ENCODE measurements at regions not wholly inside any gene's neighbourhood (a gene's known extent, or its start where the extent isn't known, plus 50 kb on each side); places are given as distances from the start of the nearest gene placed in this dataset.

DNA sequence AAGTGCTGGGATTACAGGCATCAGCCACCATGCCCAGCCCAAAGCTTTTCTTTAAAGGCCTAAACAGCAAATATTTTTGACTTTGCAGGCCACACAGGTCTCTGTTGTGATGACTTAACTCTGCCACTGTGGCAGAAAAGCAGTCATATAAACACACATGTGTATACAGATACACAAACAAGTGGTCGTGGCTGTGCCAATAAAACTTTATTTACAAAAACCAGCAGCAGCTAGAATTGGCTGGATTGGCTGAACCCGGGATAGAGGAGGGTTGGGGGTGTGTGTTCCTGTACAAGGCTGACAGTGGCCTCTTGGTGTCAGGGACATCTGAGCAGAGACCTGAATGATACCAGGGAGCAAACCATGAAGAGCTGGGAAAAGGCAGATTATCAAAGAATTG, 95.6 kb downstream of the NCOR2 start:
- Histone ChIP-seq H3K4me1 (ENCODE audit: control insufficient read depth in 1 of 2, insufficient read depth in 2 of 2, low read length in 2 of 2) (peaks cover 2 to 6% of the 10 kb centered on the region in 2 donors), H4K20me1 (ENCODE audit: insufficient read depth, low read length) (peaks cover 87% of the 10 kb centered on the region), H3K9ac (ENCODE audit: insufficient read depth, low read length, poor library complexity, severe bottlenecking) (no peak overlapping the region), H2AFZ (ENCODE audit: insufficient read depth, low read depth, low read length, poor library complexity, severe bottlenecking) (no peak overlapping the region), H3K36me3 (replicated peaks in 1 of 2; ENCODE audit: control insufficient read depth in 1 of 2, insufficient read depth in 2 of 2, low read length in 2 of 2) (peaks cover 73 to 82% of the 10 kb centered on the region in 2 donors), H3K4me3 (replicated peaks in 1 of 3; ENCODE audit: low read depth in 2 of 3, low read length in 3 of 3) (no peak overlapping the region), H3K9me3 (replicated peaks in 1 of 2; ENCODE audit: control insufficient read depth in 1 of 2, insufficient read depth in 1 of 2, low read length in 2 of 2) (peaks cover 22 to 43% of the 10 kb centered on the region in 2 donors), H3K27me3 (ENCODE audit: control insufficient read depth in 2 of 2, insufficient read depth in 2 of 2, low read length in 2 of 2) (no peaks in the 10 kb centered on the region), H3K27ac (ENCODE audit: low read depth in 1 of 2, low read length in 2 of 2) (peak overlapping the region in 1 of 2 donors; percentile 45), H3K79me2 (ENCODE audit: insufficient read depth, low read length) (peaks cover 47% of the 10 kb centered on the region), H3K4me2 (replicated peaks; ENCODE audit: extremely low read depth, low read length, poor library complexity, severe bottlenecking) (no peak overlapping the region)
- H3K36me3 Mint-ChIP-seq = peaks cover 78 to 82% of the 10 kb centered on the region in 2 donors
- intact Hi-C loops (cut with micrococcal nuclease) = loop anchor here in 1 of 2 donors (5.0 kb wide), 1 partner anchor 35 kb away; no protein-coding TSS in a partner anchor
- WGBS (ENCODE audit: insufficient coverage) = no CpG with 5 or more reads among the region's 2 CpGs
- TF ChIP-seq, protein P1, sequence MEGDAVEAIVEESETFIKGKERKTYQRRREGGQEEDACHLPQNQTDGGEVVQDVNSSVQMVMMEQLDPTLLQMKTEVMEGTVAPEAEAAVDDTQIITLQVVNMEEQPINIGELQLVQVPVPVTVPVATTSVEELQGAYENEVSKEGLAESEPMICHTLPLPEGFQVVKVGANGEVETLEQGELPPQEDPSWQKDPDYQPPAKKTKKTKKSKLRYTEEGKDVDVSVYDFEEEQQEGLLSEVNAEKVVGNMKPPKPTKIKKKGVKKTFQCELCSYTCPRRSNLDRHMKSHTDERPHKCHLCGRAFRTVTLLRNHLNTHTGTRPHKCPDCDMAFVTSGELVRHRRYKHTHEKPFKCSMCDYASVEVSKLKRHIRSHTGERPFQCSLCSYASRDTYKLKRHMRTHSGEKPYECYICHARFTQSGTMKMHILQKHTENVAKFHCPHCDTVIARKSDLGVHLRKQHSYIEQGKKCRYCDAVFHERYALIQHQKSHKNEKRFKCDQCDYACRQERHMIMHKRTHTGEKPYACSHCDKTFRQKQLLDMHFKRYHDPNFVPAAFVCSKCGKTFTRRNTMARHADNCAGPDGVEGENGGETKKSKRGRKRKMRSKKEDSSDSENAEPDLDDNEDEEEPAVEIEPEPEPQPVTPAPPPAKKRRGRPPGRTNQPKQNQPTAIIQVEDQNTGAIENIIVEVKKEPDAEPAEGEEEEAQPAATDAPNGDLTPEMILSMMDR (IDR thresholded peaks at IDR 0.05) = no peak
- H3K9me3 Mint-ChIP-seq = peaks cover 29 to 46% (median 30%) of the 10 kb centered on the region in 7 donors
- no peak overlapping the region for H3K4me3 Mint-ChIP-seq
- H3K27ac Mint-ChIP-seq = peak overlapping the region in 4 of 7 donors; percentile 46 to 67 (median 62)
- no peak for DNase-seq
- H3K4me1 Mint-ChIP-seq = peaks cover 5% of the 10 kb centered on the region
- no peaks in the 10 kb centered on the region for H3K27me3 Mint-ChIP-seq (ENCODE audit: low read depth in 3 of 3)

DNA sequence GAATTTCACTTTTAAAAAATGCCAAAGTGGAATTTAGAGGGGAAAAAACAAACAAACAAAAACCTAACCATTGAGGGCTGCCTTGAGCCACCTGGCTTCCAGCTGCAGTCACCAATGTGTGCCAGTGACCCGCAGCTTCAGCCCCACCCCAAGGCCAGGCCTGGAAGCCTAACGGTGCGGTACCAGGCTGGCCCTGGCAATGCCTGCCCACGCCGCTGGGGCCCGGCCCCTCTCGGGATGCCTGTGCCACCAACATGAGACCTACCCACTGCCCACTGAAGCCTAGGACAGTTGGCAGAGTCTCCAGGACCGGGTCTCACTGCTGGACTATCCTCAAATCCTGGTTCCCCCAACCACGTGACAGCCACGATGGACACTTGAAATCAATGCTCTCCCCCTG, 96.6 kb downstream of the NCOR2 start:
- no peak overlapping the region for H3K4me3 ChIP-seq (replicated peaks in 1 of 3; ENCODE audit: low read depth in 2 of 3, low read length in 3 of 3)
- Mint-ChIP-seq H3K27ac (peak overlapping the region in 3 of 7 donors; percentile 41 to 80 (median 56)), H3K27me3 (ENCODE audit: low read depth in 3 of 3) (no peaks in the 10 kb centered on the region), H3K4me3 (no peak overlapping the region), H3K36me3 (peaks cover 71 to 75% of the 10 kb centered on the region in 2 donors), H3K4me1 (peaks cover 13% of the 10 kb centered on the region), H3K9me3 (peaks cover 27 to 44% (median 30%) of the 10 kb centered on the region in 7 donors)
- peaks cover 63 to 73% of the 10 kb centered on the region in 2 donors for H3K36me3 ChIP-seq (replicated peaks in 1 of 2; ENCODE audit: control insufficient read depth in 1 of 2, insufficient read depth in 2 of 2, low read length in 2 of 2)
- 98% methylated on average over 10 of the region's 10 CpGs for WGBS (ENCODE audit: insufficient coverage)
- H3K79me2 ChIP-seq (ENCODE audit: insufficient read depth, low read length) = peaks cover 44% of the 10 kb centered on the region
- TF ChIP-seq, protein P1 (IDR thresholded peaks at IDR 0.05) = no peak
- H3K9me3 ChIP-seq (replicated peaks in 1 of 2; ENCODE audit: control insufficient read depth in 1 of 2, insufficient read depth in 1 of 2, low read length in 2 of 2) = peaks cover 22 to 43% of the 10 kb centered on the region in 2 donors
- H2AFZ ChIP-seq (ENCODE audit: insufficient read depth, low read depth, low read length, poor library complexity, severe bottlenecking) = no peak overlapping the region
- H3K27ac ChIP-seq (ENCODE audit: low read depth in 1 of 2, low read length in 2 of 2) = no peak overlapping the region
- H3K9ac ChIP-seq (ENCODE audit: insufficient read depth, low read length, poor library complexity, severe bottlenecking) = no peak overlapping the region
- H3K4me2 ChIP-seq (replicated peaks; ENCODE audit: extremely low read depth, low read length, poor library complexity, severe bottlenecking) = no peak overlapping the region
- H3K27me3 ChIP-seq (ENCODE audit: control insufficient read depth in 2 of 2, insufficient read depth in 2 of 2, low read length in 2 of 2) = no peaks in the 10 kb centered on the region
- no peak for DNase-seq
- peaks cover 13 to 16% of the 10 kb centered on the region in 2 donors for H3K4me1 ChIP-seq (ENCODE audit: control insufficient read depth in 1 of 2, insufficient read depth in 2 of 2, low read length in 2 of 2)
- H4K20me1 ChIP-seq (ENCODE audit: insufficient read depth, low read length) = peaks cover 85% of the 10 kb centered on the region
- intact Hi-C loops (cut with micrococcal nuclease) = loop anchor here in 1 of 2 donors (5.0 kb wide), 1 partner anchor 34 kb away; no protein-coding TSS in a partner anchor
